Activated CD8-positive, alpha-beta memory T cell treated with anti-CD3 and anti-CD28 coated beads, Interleukin-2, amount 10 ng/mL, durations not matched to agents 7 days and 5 days (primary cell): ENCODE measurements at regions not wholly inside any gene's neighbourhood (a gene's known extent, or its start where the extent isn't known, plus 50 kb on each side); places are given as distances from the start of the nearest gene placed in this dataset.

ENCODE experiments used
- ATAC-seq: fragments of 150-1000 bp; cut with Tn5 transposase; one replicate; pipeline ENCODE4 v1.10.0; 2021; ENCODE audit warnings: moderate library complexity
- CTCF ChIA-PET: fragments of 350-600 bp; sonication (Branson Sonifier 250); formaldehyde crosslinking; loops from one replicate; lab custom pipeline; 2021; ENCODE audit warnings: antibody characterized with exemption; lab: Charles Lee
- DNase-seq: peaks from one replicate; pipeline ENCODE4 v3.0.0-alpha.2; 2020
- H3K27ac Mint-ChIP-seq: one replicate; pipeline ENCODE4 v1.8.0; 2021; ENCODE audit warnings: mild to moderate bottlenecking, mixed read lengths
- H3K27me3 Mint-ChIP-seq: one replicate; pipeline ENCODE4 v1.8.0; 2021; ENCODE audit warnings: mixed read lengths
- H3K36me3 Mint-ChIP-seq: one replicate; pipeline ENCODE4 v1.8.0; 2021; ENCODE audit warnings: mild to moderate bottlenecking, mixed read lengths
- H3K4me1 Mint-ChIP-seq: one replicate; pipeline ENCODE4 v1.8.0; 2021; ENCODE audit warnings: mixed read lengths
- H3K4me3 Mint-ChIP-seq: one replicate; pipeline ENCODE4 v1.8.0; 2021; ENCODE audit warnings: mild to moderate bottlenecking, moderate library complexity, mixed read lengths
- H3K9me3 Mint-ChIP-seq: one replicate; pipeline ENCODE4 v1.8.0; 2022; ENCODE audit warnings: low read depth, mixed read lengths

- Mint-ChIP-seq H3K9me3 (no peaks in the 10 kb centered on the region), H3K4me3 (no peak overlapping the region), H3K27ac (no peak overlapping the region), H3K27me3 (no peaks in the 10 kb centered on the region), H3K4me1 (no peaks in the 10 kb centered on the region), H3K36me3 (no peaks in the 10 kb centered on the region)
- CTCF ChIA-PET = no interaction called here
- ATAC-seq (no peak), DNase-seq (no peak)
Measured at GRCh38 chr5:167743695-167744464, 547.6 kb upstream of the WWC1 start.

DNA sequence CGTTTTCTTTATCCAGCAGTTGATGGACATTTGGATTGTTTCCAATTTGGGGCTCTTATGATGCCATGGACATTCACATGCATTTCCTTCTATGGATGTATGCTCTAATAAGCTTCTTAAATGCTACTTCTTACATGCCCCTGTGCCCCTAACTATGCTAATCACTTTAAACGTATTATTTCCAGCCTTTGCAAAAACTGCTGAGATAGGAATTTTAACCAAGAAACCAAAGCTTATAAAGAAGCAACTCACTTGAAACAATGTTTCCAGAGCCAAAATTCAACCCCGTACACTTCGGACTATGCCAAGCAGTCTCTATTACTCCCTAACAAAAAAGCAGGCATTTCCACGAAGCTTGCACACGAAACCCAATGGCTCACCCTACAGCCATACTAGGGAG lies 545.6 kb upstream of the WWC1 start:
- Mint-ChIP-seq H3K4me1 (no peaks in the 10 kb centered on the region), H3K36me3 (no peaks in the 10 kb centered on the region), H3K9me3 (no peaks in the 10 kb centered on the region), H3K4me3 (no peak overlapping the region), H3K27ac (no peak overlapping the region), H3K27me3 (no peaks in the 10 kb centered on the region)
- CTCF ChIA-PET = no interaction called here
- DNase-seq (no peak), ATAC-seq (no peak)

DNA sequence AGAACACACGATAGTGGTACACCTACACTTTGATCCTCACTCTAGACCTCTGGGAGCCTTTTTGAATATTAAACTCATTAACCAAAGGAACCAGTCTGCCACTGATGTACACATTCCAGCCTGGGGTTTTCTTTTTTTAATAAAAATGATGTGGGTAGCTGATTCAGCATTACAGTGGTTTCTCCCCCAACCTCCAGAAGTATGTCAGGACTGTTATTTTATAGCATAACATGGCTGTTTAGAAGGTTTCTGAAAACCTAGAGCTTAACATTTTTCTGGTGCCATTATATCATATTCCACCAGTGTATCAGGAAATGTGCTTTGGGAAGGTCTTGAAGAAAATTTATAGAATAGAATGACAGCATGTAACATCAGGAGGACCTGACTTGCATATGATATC lies 540.9 kb upstream of the WWC1 start:
- no peak for ATAC-seq
- Mint-ChIP-seq H3K27me3 (no peaks in the 10 kb centered on the region), H3K4me1 (no peaks in the 10 kb centered on the region), H3K4me3 (no peak overlapping the region), H3K36me3 (no peaks in the 10 kb centered on the region), H3K9me3 (no peaks in the 10 kb centered on the region), H3K27ac (no peak overlapping the region)
- CTCF ChIA-PET = no interaction called here
- DNase-seq = no peak

GRCh38 chr5:167752936-167753335 lies 538.5 kb upstream of the WWC1 start:
- Mint-ChIP-seq H3K27me3 (no peaks in the 10 kb centered on the region), H3K9me3 (no peaks in the 10 kb centered on the region), H3K4me3 (no peak overlapping the region), H3K36me3 (no peaks in the 10 kb centered on the region), H3K4me1 (no peaks in the 10 kb centered on the region), H3K27ac (no peak overlapping the region)
- CTCF ChIA-PET = no interaction called here
- ATAC-seq = no peak
- DNase-seq = no peak

DNA sequence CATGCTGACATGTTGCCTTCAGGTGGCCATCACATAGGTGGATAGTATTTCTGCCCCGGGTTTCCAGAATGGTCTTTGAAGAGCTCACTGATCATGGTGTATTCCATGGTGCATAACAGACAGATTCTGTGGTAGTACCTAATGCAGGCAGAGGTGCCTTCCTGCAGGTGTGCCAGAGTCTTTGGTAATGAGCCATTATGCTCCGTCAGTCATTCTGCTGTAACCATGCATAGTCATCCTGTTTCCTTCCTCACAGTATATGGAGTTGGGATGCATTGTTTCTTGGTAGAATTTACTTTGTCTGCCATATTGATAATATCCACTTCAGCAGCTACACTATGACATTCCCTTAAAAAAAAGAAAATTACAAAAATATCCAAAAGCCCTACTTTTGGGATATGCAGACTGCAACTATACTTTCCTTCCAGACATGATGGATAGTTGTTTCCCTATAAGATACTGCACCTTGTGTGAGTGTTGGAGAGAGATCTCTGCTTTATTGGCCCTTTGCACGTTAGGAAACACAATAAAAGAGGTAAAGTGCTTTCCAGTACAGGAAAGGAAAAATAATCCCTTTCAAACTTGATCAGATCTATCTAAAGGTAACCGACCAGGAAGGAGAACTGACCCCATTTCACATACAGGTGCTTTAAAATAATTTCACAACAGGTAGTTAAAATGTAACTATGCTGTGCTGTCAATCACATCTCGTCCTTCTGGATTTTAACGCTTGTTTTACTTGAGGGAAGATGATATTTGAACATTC lies 537.5 kb upstream of the WWC1 start:
- no peak for ATAC-seq
- no peak overlapping the region for H3K27ac Mint-ChIP-seq
- DNase-seq = no peak
- H3K36me3 Mint-ChIP-seq = no peaks in the 10 kb centered on the region
- H3K4me3 Mint-ChIP-seq = no peak overlapping the region
- H3K9me3 Mint-ChIP-seq = no peaks in the 10 kb centered on the region
- no peaks in the 10 kb centered on the region for H3K27me3 Mint-ChIP-seq
- CTCF ChIA-PET = no interaction called here
- H3K4me1 Mint-ChIP-seq = no peaks in the 10 kb centered on the region

- H3K27me3 Mint-ChIP-seq = no peaks in the 10 kb centered on the region
Measured at GRCh38 chr5:167754501-167755021, 536.9 kb upstream of the WWC1 start.

GRCh38 chr5:167755420-167755819 lies 536.0 kb upstream of the WWC1 start:
- Mint-ChIP-seq H3K4me1 (no peaks in the 10 kb centered on the region), H3K9me3 (peaks cover 2% of the 10 kb centered on the region), H3K4me3 (no peak overlapping the region), H3K36me3 (no peaks in the 10 kb centered on the region), H3K27me3 (no peaks in the 10 kb centered on the region), H3K27ac (no peak overlapping the region)
- no peak for ATAC-seq
- CTCF ChIA-PET = no interaction called here
- DNase-seq = no peak

More at GRCh38 chr5:167754501-167755021, 536.9 kb upstream of the WWC1 start:
- H3K27ac Mint-ChIP-seq = no peak overlapping the region
- H3K36me3 Mint-ChIP-seq = no peaks in the 10 kb centered on the region
- H3K4me3 Mint-ChIP-seq = no peak overlapping the region
- ATAC-seq = no peak
- CTCF ChIA-PET = no interaction called here
- H3K4me1 Mint-ChIP-seq = no peaks in the 10 kb centered on the region
- H3K9me3 Mint-ChIP-seq = peaks cover 2% of the 10 kb centered on the region
- DNase-seq = no peak

- Mint-ChIP-seq H3K9me3 (peaks cover 2% of the 10 kb centered on the region), H3K27ac (no peak overlapping the region), H3K27me3 (no peaks in the 10 kb centered on the region), H3K4me3 (no peak overlapping the region), H3K4me1 (no peaks in the 10 kb centered on the region), H3K36me3 (no peaks in the 10 kb centered on the region)
- DNase-seq (no peak), ATAC-seq (no peak)
- CTCF ChIA-PET = no interaction called here
Measured at GRCh38 chr5:167759057-167759821, 532.2 kb upstream of the WWC1 start.

- no peaks in the 10 kb centered on the region for H3K27me3 Mint-ChIP-seq
- peaks cover 6% of the 10 kb centered on the region for H3K9me3 Mint-ChIP-seq
- DNase-seq (no peak), ATAC-seq (no peak)
- H3K27ac Mint-ChIP-seq = no peak overlapping the region
- no peaks in the 10 kb centered on the region for H3K4me1 Mint-ChIP-seq
- no peaks in the 10 kb centered on the region for H3K36me3 Mint-ChIP-seq
- H3K4me3 Mint-ChIP-seq = no peak overlapping the region
- CTCF ChIA-PET = no interaction called here
Measured at GRCh38 chr5:167763772-167764171, 527.7 kb upstream of the WWC1 start.

DNA sequence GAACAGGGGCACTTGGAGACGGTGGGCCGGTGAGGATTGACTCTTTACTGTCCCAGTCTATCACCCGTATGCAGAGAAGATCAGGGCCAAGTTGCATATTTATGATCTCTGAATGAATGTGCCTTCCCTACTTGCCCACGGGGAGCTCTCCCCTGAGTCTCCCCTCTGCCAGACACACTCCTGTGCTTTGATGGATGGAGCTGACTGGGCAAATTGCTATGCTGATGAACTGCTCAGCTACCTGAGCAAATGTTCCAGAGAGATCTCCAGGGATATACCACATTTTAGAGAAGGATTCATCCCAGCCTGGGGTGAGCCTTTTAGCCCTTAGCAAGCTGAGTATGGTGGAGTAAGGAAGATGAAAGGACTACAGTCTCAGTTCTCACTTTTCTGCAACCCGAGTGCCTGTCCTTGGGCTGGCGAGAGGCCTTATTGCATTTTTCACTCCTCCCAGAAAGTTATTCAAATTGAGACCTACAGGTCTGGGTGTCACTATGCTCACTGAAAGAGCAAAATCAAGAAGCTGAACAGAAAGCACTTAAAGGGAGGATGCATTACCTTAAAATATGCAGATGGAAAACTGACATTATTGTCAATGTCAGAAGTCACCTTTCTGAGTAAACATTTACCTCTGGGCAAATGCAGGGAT lies 526.7 kb upstream of the WWC1 start:
- CTCF ChIA-PET = no interaction called here
- Mint-ChIP-seq H3K36me3 (no peaks in the 10 kb centered on the region), H3K27ac (no peak overlapping the region), H3K4me1 (no peaks in the 10 kb centered on the region), H3K4me3 (no peak overlapping the region), H3K27me3 (no peaks in the 10 kb centered on the region), H3K9me3 (peaks cover 5% of the 10 kb centered on the region)
- ATAC-seq (no peak), DNase-seq (no peak)

DNA sequence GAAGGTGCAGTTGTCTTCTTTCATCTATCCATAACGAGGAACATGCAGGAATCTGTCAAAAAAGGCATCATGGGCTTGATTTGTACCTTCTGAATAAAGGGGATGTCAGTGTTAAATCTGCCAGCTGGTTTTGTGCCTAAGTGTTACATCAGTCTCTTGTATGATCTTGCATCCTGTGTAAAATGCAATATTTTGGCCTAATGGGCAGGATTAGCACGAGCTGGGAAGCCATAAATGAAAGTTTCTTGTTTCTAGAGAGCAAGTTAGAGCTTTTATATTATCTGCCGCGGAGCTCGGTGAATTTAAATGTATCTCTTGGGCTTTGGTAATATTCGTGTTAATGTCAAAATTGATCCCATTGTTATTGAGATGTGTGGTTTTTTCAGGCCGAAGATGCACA lies 526.1 kb upstream of the WWC1 start:
- DNase-seq = no peak
- Mint-ChIP-seq H3K27me3 (no peaks in the 10 kb centered on the region), H3K4me3 (no peak overlapping the region), H3K4me1 (no peaks in the 10 kb centered on the region), H3K9me3 (peaks cover 5% of the 10 kb centered on the region), H3K36me3 (no peaks in the 10 kb centered on the region), H3K27ac (no peak overlapping the region)
- no peak for ATAC-seq
- CTCF ChIA-PET = no interaction called here

GRCh38 chr5:167766957-167767356 lies 524.5 kb upstream of the WWC1 start:
- peaks cover 5% of the 10 kb centered on the region for H3K9me3 Mint-ChIP-seq
- H3K4me1 Mint-ChIP-seq = no peaks in the 10 kb centered on the region
- ATAC-seq (no peak), DNase-seq (no peak)
- H3K27me3 Mint-ChIP-seq = no peaks in the 10 kb centered on the region
- H3K36me3 Mint-ChIP-seq = no peaks in the 10 kb centered on the region
- CTCF ChIA-PET = no interaction called here
- H3K4me3 Mint-ChIP-seq = no peak overlapping the region
- H3K27ac Mint-ChIP-seq = no peak overlapping the region

DNA sequence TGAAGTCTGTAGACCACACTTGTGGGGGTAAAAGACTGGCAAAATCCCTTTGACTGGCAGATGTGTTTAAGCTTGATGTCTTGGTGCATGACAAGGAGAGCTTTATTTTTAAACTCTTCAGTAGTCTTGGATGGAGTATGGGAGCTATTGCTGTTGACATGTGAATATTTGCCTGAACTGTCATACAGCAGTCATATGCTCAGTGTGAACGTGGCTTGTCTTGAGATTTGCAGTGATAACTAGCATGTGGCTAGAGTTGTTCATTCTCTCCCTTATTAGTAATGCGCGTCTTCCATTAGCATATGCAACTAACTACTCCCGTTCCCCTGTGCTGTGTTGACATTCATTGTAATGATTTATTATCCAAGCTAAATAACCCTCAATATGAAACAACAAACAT lies 523.6 kb upstream of the WWC1 start:
- no peak for ATAC-seq
- Mint-ChIP-seq H3K27ac (no peak overlapping the region), H3K4me1 (no peaks in the 10 kb centered on the region), H3K27me3 (no peaks in the 10 kb centered on the region), H3K36me3 (no peaks in the 10 kb centered on the region), H3K4me3 (no peak overlapping the region), H3K9me3 (peaks cover 5% of the 10 kb centered on the region)
- CTCF ChIA-PET = no interaction called here
- no peak for DNase-seq
